ENCODE measurements at regions not wholly inside any gene's neighbourhood (a gene's known extent, or its start where the extent isn't known, plus 50 kb on each side); places are given as distances from the start of the nearest gene placed in this dataset.

GRCh38 chr14:65252482-65253255 is 150.4 kb upstream of the MAX start:
- DNase-seq, result no peak

GRCh38 chr14:65255029-65255545 is 152.8 kb upstream of the MAX start:
- no peak for DNase-seq

GRCh38 chr14:65255583-65256461 is 153.5 kb upstream of the MAX start:
- DNase-seq, result no peak

- DNase-seq, result no peak
Observed at GRCh38 chr14:65256714-65257113, 154.4 kb upstream of the MAX start.

GRCh38 chr14:65257425-65257824 is 155.1 kb upstream of the FUT8 start:
- DNase-seq, result no peak

- no peak for DNase-seq
Observed at GRCh38 chr14:65258391-65258790, 154.1 kb upstream of the FUT8 start.

- DNase-seq, result no peak
Observed at GRCh38 chr14:65259000-65259399, 153.5 kb upstream of the FUT8 start.

- DNase-seq, result no peak
Observed at GRCh38 chr14:65260786-65261185, 151.7 kb upstream of the FUT8 start.

- no peak for DNase-seq
Observed at GRCh38 chr14:65261425-65261920, 151.1 kb upstream of the FUT8 start.

GRCh38 chr14:65261946-65262345 is 150.6 kb upstream of the FUT8 start:
- no peak for DNase-seq

- DNase-seq, result no peak
Observed at GRCh38 chr14:65263177-65263788, 149.2 kb upstream of the FUT8 start.

GRCh38 chr14:65267856-65268255 is 144.7 kb upstream of the FUT8 start:
- DNase-seq, result no peak

- no peak for DNase-seq
Observed at GRCh38 chr14:65268594-65268993, 143.9 kb upstream of the FUT8 start.

GRCh38 chr14:65269732-65270131 is 142.8 kb upstream of the FUT8 start:
- DNase-seq, result no peak

GRCh38 chr14:65277027-65277426 is 135.5 kb upstream of the FUT8 start:
- no peak for DNase-seq

GRCh38 chr14:65277580-65278270 is 134.8 kb upstream of the FUT8 start:
- DNase-seq, result no peak

GRCh38 chr14:65278589-65278988 is 133.9 kb upstream of the FUT8 start:
- DNase-seq, result no peak

GRCh38 chr14:65279510-65279909 is 133.0 kb upstream of the FUT8 start:
- DNase-seq, result no peak

- DNase-seq, result no peak
Observed at GRCh38 chr14:65279958-65280357, 132.6 kb upstream of the FUT8 start.

GRCh38 chr14:65280653-65281052 is 131.9 kb upstream of the FUT8 start:
- no peak for DNase-seq

- no peak for DNase-seq
Observed at GRCh38 chr14:65281991-65282895, 130.3 kb upstream of the FUT8 start.

- no peak for DNase-seq
Observed at GRCh38 chr14:65282896-65283253, 129.7 kb upstream of the FUT8 start.
